Activated B cell treated with CpG ODN at 0.5 μM for 24 hours (primary cell): ENCODE measurements at regions not wholly inside any gene's neighbourhood (a gene's known extent, or its start where the extent isn't known, plus 50 kb on each side); places are given as distances from the start of the nearest gene placed in this dataset.

Experiments
- ATAC-seq: fragments of 200-7000 bp; cut with Tn5 transposase; one replicate; pipeline ENCODE4 v1.10.0; 2021; ENCODE audit warnings: low read depth, mild to moderate bottlenecking, moderate library complexity
- CTCF ChIA-PET: fragments of 350-600 bp; sonication (Branson Sonifier 250); formaldehyde crosslinking; loops from one replicate; lab custom pipeline; 2021; ENCODE audit warnings: antibody characterized with exemption; lab: Charles Lee
- POLR2A ChIA-PET: fragments of 350-600 bp; sonication (Branson Sonifier 250); formaldehyde crosslinking; loops from one replicate; lab custom pipeline; 2021; ENCODE audit warnings: antibody characterized with exemption; lab: Charles Lee
- DNase-seq: peaks from one replicate; pipeline ENCODE4 v3.0.0; 2022
- H3K27ac Mint-ChIP-seq: one replicate; pipeline ENCODE4 v1.8.0; 2020; ENCODE audit warnings: mixed read lengths
- H3K27me3 Mint-ChIP-seq: one replicate; pipeline ENCODE4 v1.8.0; 2021; ENCODE audit warnings: mixed read lengths
- H3K36me3 Mint-ChIP-seq: one replicate; pipeline ENCODE4 v1.8.0; 2021; ENCODE audit warnings: low read depth, mixed read lengths
- H3K4me1 Mint-ChIP-seq: one replicate; pipeline ENCODE4 v1.8.0; 2021; ENCODE audit warnings: mixed read lengths
- H3K4me3 Mint-ChIP-seq: one replicate; pipeline ENCODE4 v1.8.0; 2020; ENCODE audit warnings: mild to moderate bottlenecking, mixed read lengths
- H3K9me3 Mint-ChIP-seq: one replicate; pipeline ENCODE4 v1.8.0; 2020; ENCODE audit warnings: mixed read lengths
- CTCF ChIP-seq: fragments of 200-600 bp; IDR thresholded peaks from one replicate; pipeline ENCODE4 v1.8.0; 2022; ENCODE audit warnings: antibody characterized with exemption, mild to moderate bottlenecking
- intact Hi-C: fragments of 100-400 bp; cut with micrococcal nuclease; formaldehyde crosslinking; loops from one replicate; pipeline ENCODE4 v1.15.1; 2024

- H3K27me3 Mint-ChIP-seq = no peaks in the 10 kb centered on the region
These were observed 384.9 kb upstream of the PFKP start for GRCh38 chr10:2682491-2682890.

GRCh38 chr10:2681891-2682290 is 385.5 kb upstream of the PFKP start:
- intact Hi-C loops = no loop called here
- no peak overlapping the region for H3K4me3 Mint-ChIP-seq
- H3K4me1 Mint-ChIP-seq = no peaks in the 10 kb centered on the region
- TF ChIP-seq CTCF = no peak
- POLR2A ChIA-PET = no interaction called here
- H3K9me3 Mint-ChIP-seq = peaks cover 2% of the 10 kb centered on the region
- no peak for DNase-seq
- no peak overlapping the region for H3K27ac Mint-ChIP-seq
- CTCF ChIA-PET = no interaction called here
- no peaks in the 10 kb centered on the region for H3K27me3 Mint-ChIP-seq
- H3K36me3 Mint-ChIP-seq = no peaks in the 10 kb centered on the region
- no peak for ATAC-seq

More at GRCh38 chr10:2682491-2682890, 384.9 kb upstream of the PFKP start:
- no peak for ATAC-seq
- no peak for TF ChIP-seq CTCF
- Mint-ChIP-seq H3K4me3 (no peak overlapping the region), H3K4me1 (no peaks in the 10 kb centered on the region), H3K27ac (no peak overlapping the region), H3K36me3 (no peaks in the 10 kb centered on the region), H3K9me3 (peaks cover 2% of the 10 kb centered on the region)
- POLR2A ChIA-PET = no interaction called here
- CTCF ChIA-PET = no interaction called here
- intact Hi-C loops = no loop called here
- no peak for DNase-seq

GRCh38 chr10:2680821-2681220 is 386.5 kb upstream of the PFKP start:
- H3K4me3 Mint-ChIP-seq = no peak overlapping the region
- DNase-seq = no peak
- H3K9me3 Mint-ChIP-seq = peaks cover 2% of the 10 kb centered on the region
- CTCF ChIA-PET = no interaction called here
- no peaks in the 10 kb centered on the region for H3K27me3 Mint-ChIP-seq
- no peak for ATAC-seq
- no peaks in the 10 kb centered on the region for H3K36me3 Mint-ChIP-seq
- POLR2A ChIA-PET = no interaction called here
- no peak overlapping the region for H3K27ac Mint-ChIP-seq
- TF ChIP-seq CTCF = no peak
- intact Hi-C loops = no loop called here
- no peaks in the 10 kb centered on the region for H3K4me1 Mint-ChIP-seq

- peaks cover 2% of the 10 kb centered on the region for H3K9me3 Mint-ChIP-seq
- ATAC-seq = no peak
- H3K27me3 Mint-ChIP-seq = no peaks in the 10 kb centered on the region
- intact Hi-C loops = no loop called here
- H3K4me1 Mint-ChIP-seq = no peaks in the 10 kb centered on the region
- no peak overlapping the region for H3K4me3 Mint-ChIP-seq
- H3K36me3 Mint-ChIP-seq = no peaks in the 10 kb centered on the region
- no peak for DNase-seq
- no peak overlapping the region for H3K27ac Mint-ChIP-seq
- no peak for TF ChIP-seq CTCF
- ChIA-PET CTCF (no interaction called here), POLR2A (no interaction called here)
These were observed 387.7 kb upstream of the PFKP start for GRCh38 chr10:2679646-2680045.

- intact Hi-C loops = no loop called here
- ATAC-seq = no peak
- H3K27ac Mint-ChIP-seq = no peak overlapping the region
- POLR2A ChIA-PET = no interaction called here
- no peak for TF ChIP-seq CTCF
- no peaks in the 10 kb centered on the region for H3K4me1 Mint-ChIP-seq
- no peaks in the 10 kb centered on the region for H3K27me3 Mint-ChIP-seq
- H3K9me3 Mint-ChIP-seq = no peaks in the 10 kb centered on the region
- CTCF ChIA-PET = no interaction called here
- H3K4me3 Mint-ChIP-seq = no peak overlapping the region
- H3K36me3 Mint-ChIP-seq = no peaks in the 10 kb centered on the region
- no peak for DNase-seq
These were observed 390.9 kb upstream of the PFKP start for GRCh38 chr10:2676455-2676854.
